ENCODE measurements at regions not wholly inside any gene's neighbourhood (a gene's known extent, or its start where the extent isn't known, plus 50 kb on each side); places are given as distances from the start of the nearest gene placed in this dataset.
"Not testable (repeated sequence)": the region's sequence is repeated elsewhere in the genome, so short reads cannot be mapped to it uniquely, and the experiment has no call there.

DNA sequence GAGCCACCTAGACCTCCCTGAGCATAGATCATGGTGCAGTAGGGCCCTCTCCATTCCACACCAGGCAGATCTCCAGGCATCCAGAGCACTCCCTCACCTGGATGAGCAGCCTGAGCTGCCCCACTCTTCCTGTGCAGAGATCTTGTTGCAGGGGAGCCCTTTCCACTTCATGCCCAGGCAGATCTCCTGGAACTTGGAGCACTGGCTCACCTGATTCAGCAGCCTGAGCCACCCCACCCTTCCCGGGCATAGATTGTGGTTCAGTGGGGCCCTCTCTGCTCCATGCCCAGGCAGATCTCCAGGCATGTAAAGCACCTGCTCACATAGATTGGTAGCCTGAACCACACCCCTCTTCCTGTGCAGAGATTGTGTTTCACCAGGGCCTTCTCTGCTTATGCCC, 78.0 kb downstream of the SEC16B start:
- DNase-seq (ENCODE audit: low read depth in 2 of 2) = no peak

DNA sequence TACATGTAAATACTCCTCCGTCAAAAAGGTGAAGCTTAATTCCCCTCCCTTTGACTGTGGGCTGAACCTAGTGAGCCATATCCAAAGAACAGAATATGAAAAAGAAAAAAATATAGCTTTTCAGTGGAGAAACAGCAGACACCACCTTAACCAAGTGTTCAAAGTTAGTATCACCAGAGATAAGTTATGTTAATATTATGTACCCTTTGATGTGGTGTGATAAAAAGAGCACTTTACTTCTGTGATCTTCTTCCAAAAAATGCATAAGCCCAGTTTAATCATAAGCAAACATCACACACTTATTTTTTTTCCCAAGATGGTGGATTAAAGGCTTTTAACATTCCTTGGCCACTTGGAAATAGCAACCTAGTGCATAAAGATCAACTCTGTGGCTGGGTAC, 79.4 kb downstream of the SEC16B start:
- no peak for DNase-seq (ENCODE audit: low read depth in 2 of 2)

DNA sequence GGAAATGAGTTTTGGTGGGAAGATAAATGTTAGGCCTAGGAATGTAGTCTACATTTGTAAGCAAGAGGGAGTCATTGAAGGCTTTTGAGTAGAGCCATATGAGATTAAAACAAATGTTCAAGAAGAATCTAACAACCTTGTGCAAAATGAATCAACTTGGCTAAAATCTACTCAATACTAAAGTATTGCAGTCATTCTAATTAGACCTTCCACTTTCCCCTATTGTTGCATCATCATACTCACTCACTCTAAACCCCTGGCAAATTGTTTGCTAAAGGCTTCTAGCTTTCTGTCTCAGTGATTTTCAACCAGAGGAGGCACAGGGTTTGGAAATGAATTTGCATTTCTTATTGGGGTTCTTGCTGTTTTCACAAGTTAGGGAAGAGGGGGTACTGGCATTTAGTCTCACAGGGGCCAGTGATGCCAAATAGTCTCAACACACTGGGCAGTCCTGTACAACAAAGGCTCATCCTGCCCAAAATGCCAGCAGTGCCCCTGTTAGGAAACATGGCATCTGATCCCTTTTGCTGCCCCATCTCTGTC, 85.3 kb downstream of the SEC16B start:
- DNase-seq (ENCODE audit: low read depth in 2 of 2) = no peak

DNA sequence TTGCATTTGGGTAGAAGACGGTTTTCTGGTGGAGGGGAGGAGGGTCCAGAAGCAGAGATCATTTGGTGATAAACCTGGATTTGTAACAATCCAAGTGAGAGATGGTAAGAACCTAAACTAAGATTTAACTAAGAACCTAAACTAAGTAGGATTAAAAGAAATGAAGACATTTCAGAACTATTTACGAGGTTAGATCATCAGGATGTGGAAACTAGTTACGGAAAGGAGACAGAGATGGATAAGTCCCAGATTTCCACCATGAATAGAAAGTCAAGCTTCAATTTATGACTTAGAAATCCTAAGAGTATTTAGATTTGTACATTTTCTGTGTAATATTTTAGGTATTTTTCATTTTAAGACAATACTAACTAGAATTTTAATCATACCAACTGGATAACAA, 86.3 kb downstream of the SEC16B start:
- no peak for DNase-seq (ENCODE audit: low read depth in 2 of 2)

DNA sequence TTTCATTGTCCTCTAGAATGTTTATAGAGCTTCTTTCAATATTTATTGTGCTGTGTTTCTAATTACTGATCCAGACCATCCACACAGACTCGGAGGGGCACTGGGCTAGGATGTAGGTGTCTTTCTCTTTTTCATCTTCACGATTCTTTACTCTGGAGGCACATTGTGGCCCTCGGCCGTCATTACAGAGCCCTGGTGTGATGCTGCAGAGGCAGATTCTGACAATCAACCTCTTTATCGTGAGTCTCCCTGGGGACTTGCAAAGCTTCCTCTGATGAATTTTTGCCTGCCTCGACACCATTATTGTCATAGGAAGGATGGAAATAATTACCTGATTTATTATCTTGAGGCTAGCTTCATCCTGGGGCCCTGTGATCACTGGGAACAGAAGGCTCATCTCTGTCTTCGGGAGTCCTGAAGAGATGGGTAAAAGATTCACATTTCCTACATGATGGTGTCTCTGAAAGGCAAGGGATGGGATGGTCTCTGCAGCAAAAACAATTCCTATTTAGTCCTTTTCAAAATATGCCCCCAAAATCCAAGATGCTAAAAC, 89.4 kb downstream of the SEC16B start:
- no peak for DNase-seq (ENCODE audit: low read depth in 2 of 2)

DNA sequence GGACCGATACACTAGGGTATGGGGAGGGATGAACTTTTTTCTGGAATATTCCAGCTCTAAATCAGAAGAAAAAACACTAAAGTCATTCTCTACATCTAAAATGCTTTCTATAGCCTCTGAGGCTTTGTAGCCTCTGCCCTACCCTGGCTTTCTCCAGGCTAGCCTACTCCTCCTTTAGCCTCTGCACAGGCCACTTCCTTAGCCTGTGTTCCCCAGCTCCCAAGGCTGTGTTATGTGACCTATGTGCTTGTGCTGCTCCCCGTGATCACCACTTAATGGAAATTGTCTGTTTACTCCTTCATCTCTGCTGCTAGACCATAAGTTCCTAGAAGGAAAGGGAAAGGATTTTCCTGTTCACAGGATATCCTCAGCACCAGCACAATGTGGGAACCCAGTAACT, 92.8 kb downstream of the SEC16B start:
- peak in 1 of 2 donors; percentile 41 for DNase-seq (ENCODE audit: low read depth in 2 of 2)

DNA sequence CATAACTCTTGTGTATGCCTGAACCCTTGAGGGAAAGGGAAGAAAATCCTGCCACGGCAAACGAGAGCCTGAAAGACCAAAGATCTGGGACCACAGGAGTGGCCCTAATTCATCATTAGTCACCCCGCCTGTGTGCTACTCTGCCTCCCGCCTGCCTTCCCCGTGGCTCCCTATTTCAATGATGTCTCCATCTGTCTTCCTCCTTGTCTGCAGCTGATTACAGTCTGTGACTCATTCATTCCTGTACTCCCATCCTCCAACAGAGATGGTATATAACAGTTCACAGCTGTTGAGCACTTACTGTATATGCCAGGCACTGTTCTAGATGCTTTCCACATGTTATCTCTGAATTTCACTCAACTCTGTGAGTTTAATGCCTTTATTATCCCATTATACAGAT, 96.6 kb downstream of the SEC16B start:
- peak; percentile 14 to 89 for DNase-seq (ENCODE audit: low read depth in 2 of 2)

DNA sequence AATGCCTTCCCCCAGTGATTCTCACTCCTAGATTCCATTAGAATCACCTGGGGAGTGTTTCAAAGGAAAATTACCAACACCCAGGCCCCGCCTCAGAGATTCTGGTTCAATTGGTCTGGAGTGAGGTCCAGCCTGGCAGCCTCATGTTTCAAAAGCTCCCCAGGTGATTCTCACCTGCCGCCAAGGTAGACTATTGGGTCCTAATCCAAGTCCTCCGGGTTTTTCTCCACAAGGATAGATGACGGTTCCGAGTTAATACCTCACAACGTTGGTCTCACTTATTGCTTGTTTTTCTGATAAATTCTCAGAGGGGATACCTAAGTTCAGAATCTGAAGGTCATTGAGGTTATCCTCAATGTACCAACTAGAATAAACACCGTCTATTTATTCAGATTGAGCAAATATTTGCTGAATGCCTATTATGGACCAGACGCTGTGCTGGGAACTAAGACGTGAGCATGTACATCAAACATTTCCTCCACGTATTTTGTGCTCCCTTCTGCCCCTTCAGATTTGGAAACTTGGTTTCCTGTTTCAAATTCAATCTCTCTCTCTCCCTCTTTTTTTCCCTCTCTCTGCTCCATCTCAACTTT, 97.5 kb downstream of the SEC16B start:
- no peak for DNase-seq (ENCODE audit: low read depth in 2 of 2)

DNA sequence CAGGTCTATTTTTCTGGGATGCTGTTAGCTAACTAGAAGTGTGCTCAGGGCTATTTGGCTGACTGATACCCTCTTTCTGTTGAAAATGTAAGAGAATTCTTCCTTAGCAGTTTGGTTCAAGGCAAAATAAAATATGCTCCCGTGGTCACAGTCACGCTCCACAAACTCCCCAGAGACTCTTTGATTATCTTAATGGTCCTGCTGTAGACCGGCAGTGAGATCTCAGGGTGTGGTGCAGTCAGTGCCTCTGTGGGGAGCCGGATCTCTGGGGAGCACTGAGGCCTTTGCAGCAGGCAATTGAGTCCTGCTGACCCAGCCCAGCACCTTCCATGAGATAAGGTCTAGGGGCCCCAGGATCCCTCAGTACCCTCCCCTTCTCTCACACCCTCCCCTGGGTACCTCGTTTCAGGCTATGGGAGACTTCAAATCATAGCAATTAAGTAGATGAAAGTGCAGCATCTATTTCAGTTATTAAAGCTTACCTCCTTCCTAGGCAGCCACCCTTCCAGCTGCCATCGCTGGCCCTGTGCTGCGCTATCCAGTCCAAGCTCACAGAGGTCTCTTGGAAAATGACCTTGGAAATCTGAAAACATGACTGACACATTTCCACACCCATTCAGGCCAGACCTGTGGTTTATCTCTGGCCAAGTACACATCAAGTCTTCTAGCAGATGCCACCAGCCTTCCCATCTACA, 98.1 kb downstream of the SEC16B start:
- no peak for DNase-seq (ENCODE audit: low read depth in 2 of 2)

DNA sequence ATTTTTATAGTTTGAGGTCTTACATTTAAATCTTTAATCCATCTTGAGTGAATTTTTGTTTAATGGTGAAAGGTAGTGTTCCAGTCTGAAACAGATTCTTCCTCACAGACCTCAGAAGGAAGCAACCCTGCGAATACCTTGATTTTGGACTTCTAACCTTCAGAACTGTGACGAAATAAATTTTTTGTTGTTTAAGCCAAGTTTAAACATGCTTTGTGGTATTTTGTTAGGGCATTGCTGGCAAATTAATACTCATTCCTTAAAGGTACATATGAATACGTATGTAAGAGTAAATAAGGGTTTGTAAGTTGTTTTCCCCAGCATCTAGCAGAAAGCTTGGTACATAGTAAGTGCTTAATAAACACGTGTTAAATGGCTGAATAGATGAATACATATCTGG, 100.3 kb downstream of the SEC16B start:
- DNase-seq (ENCODE audit: low read depth in 2 of 2) = no peak

DNA sequence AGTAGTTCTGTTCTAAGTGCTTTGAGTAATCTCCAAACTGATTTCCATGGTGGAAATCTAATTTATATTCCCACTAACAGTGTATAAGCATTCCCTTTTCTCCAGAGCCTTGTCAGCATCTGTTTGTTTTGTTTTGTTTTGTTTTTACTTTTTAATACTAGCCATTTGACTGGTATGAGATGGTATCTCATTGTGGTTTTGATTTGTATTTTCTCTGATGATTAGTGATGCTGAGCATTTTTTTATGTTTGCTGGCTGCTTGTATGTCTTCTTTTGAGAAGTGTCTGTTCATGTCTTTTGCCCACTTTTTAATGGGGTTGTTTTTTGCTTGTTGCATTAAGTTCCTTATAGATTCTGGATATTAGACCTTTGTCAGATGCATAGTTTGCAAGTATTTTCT, 100.8 kb downstream of the SEC16B start:
- DNase-seq (ENCODE audit: low read depth in 2 of 2) = not testable (repeated sequence)

DNA sequence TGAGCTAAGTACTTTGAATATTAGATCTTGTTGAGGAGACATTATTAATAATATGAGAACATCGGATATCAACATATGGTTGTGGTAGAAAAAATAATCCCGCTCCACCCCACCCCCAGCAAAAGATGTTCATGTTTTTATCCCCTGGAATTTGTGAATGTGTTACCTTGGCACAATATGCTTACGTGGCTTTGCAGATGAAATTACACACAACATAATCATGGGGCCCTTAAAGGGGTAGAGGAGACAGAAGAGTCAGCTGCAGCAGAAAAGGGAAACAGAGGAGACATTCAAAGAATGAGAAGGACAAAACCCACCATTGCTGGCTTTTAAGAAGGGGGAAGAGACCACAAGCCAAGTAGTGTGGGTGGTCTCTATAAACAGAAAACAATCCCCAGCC, 104.1 kb downstream of the SEC16B start:
- no peak for DNase-seq (ENCODE audit: low read depth in 2 of 2)

DNA sequence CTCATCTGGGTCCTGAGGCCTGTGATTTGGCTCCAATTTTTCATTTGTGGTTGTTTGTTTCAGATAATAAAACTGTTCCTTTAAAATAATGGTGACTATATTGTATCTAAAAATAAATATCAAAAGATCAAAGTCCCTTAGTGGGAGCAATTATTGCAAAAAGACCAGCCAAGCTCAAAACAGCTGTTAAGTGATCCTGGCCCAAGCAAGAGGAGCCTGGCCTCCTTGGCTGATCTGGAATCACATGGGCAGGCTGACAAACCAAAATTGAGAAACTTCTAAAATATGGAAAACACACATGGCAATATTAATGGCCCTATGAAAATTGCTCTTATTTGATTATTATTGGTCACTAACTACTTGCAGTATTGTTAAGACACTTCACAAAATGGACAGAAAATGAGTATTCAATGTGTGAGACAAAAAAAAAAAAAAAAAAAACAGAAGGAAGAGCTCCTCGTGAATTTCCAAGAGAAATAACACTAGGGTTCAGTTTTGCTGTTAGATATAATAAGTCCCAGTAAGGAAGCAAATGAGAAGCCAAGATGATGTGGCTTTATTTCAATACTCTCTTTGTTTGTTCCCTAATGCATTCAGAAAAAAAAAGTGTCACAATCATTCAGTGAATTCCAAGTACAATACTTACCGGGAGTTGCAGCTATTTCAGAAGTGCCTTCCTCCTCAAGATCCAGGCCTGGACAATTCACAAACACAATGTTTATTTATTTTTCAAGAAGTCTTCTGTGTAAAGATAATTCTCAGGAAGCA, 105.1 kb downstream of the SEC16B start:
- no peak for DNase-seq (ENCODE audit: low read depth in 2 of 2)

DNA sequence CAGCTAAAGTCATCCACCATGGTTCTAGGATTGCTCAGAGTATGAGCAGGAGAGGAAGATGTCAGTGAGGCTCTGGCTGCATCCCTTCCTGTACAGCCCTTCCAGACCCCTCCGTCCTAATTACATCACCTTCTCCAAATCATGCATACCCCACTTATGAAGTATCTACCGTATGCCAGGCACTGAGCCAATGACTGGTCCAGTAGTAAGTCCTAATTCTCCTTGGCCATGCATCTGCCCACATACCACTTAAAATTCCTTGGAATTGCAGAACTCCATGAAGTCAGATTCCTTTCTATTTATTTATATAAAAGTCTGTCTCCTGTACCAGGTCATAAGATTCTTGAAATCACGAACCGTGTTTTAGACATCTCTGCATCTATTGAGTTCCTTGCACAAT, 106.1 kb downstream of the SEC16B start:
- DNase-seq (ENCODE audit: low read depth in 2 of 2) = no peak

DNA sequence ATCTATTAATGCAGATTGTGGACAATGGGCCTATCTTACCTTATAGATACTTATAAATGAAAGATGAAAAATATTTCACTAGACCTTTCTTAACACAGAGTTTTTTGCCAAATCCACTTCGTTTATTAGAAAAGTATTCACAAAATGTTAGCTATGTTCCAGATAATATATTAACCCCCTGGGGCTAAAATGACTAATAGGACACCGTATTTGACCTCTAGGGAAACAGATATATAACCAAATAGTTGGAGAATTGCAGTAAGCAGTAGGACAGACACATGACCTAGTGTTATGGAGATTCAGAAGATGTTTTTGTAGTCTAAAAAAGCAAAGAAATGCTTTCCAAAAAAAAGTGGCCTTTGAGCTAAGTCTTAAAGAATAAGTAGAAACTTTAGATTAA, 106.9 kb downstream of the SEC16B start:
- no peak for DNase-seq (ENCODE audit: low read depth in 2 of 2)

DNA sequence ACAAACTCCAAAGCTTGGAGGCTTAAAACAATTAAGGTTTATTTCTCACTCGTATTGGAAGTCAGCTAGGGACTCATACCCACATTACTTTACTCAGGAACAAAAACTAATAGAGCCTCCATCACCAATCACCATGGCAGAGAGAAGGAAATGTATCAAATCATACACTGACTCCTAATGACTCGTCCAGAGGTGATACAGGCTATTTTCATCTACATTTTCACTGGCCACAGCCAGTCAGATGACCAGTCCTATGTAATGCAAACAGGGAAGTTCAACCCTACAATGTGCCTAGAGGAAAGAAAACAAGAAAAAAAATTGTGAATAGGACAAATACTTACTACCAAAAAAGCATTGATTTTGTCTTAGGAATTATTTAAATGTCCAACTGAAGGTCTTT, 110.3 kb downstream of the SEC16B start:
- no peak for DNase-seq (ENCODE audit: low read depth in 2 of 2)

DNA sequence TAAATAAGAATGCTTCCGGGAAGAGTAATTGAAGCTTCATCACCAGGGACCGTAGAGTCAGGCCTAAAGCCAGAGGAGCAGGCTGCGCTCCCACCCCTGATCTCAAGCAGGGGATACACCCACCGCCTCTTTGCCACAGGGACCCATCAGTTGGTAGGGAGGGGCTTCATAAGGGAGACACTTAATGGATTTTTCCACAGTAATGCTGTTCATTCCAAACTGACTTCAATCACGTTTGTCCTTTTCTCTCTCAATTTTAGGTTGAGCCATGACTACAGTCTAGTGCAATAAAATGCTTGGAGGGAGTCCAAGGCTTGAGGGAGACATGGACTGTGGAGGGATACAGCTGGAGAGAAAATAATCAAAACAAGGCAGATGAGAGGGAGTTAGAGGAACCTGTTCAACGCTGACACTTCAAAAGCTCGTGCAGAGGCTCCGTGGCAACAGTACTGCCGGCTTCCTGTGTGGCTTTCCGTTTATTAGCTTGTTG, 111.5 kb downstream of the SEC16B start:
- DNase-seq (ENCODE audit: low read depth in 2 of 2) = peak; percentile 46 to 89

DNA sequence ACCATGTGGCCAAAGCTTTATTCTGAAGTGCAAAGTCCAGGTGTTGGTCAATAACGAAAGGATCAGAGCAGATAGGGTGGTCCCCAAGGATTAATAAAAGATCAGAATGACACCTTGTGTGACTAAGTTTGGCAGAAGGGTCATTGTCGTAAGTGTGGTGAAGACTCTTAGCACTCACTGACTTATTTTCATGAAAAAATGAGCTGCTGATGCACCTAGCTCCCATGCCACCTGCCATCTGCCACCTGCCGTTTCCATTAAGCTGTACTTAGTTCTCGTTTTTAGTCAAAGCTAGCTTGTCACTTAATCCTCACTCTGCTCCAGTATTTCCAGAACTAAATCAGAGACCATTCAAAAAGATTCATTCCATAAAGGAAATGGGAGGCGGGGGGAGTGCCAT, 112.6 kb downstream of the SEC16B start:
- peak in 1 of 2 donors; percentile 17 for DNase-seq (ENCODE audit: low read depth in 2 of 2)

DNA sequence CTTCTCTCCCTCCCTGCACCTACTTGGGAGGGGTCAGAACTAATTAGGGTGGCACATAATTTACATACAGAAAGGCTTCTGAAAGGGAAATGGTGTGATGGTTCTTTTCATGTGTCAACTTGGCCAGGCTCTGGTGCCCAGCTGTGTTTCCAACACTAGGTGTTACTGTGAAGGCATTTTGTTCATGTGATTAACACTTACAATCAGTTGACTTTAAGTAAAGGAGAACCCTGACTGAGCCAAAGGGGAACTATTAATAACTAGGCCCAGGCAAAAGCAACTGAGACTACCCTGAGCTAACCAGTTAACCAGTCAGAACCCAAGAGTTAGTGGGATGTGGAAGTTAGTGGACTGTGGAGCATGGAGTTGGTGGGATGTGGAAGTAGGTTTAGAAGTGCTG, 114.9 kb downstream of the SEC16B start:
- no peak for DNase-seq (ENCODE audit: low read depth in 2 of 2)

DNA sequence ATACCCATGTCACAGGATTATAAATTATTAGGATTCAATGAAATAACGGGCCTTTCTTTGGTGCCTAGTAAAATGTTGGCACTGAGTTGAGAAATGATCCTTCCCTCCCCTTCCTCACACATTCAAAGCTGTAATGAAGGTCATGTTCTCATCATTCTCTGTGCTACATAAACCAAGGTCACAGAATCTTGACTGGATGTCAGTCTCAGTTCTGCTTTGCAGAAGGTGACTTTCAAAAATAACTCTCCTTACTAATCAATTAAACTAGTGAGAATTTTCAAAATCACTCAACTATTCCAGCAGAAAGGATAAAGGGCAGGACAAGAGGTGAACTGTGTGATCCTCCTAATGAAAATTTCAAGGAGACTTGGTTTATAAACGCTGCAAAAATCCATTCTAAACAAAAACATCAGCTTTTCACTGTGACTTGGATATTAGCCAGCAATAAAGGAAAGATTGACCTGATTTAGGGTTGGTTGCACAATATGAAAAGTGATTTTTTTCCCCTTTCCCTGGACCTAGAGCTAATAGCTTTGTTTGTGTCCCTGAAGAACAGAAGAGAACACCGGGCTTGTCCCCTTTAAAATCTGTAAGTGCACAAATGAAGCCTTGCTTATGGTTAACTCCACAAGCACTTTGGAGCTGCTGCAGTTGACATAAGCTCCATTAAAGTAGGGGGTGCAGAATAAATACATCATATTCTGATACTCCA, 120.1 kb downstream of the SEC16B start:
- no peak for DNase-seq (ENCODE audit: low read depth in 2 of 2)

DNA sequence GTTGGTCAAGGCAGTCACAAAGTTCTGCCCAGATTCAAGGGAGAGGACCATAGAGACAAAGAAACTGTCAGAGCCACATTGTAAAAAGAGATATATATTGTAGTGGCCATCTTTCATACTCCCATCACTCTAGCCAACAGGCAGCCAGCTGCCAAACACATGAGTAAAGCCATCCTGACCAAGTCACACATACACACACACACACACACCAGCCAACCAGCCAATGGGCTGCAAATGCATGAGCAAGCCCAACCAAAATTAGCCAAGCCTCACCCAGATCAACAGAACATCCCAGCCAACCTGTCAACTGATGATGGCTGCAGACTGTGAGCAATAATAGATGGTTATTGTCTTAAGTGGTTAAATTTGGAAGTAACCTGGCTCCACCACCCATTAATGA, 120.7 kb downstream of the SEC16B start:
- no peak for DNase-seq (ENCODE audit: low read depth in 2 of 2)

DNA sequence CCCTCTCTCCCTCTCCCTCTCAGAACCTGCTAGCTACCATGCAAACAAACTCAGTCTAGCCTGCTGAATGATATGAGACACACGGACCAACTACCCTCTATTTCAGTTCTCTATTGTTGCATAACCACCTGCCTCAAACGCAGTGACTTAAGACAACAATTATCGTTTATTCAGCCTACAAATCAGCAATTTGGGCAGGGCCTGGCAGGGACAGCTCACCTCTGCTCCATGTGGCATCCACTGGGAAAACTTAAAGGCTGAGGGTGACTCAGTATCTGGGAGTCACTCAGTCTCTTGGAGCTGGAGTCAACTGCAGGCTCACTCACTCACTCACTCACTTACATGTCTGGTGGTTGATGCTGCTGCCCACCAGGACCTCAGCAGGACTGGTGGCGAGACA, 121.3 kb downstream of the SEC16B start:
- DNase-seq (ENCODE audit: low read depth in 2 of 2) = peak in 1 of 2 donors; percentile 10

Data from lung microvascular endothelial cell (primary cell).